A549 (cell line): ENCODE measurements at regions not wholly inside any gene's neighbourhood (a gene's known extent, or its start where the extent isn't known, plus 50 kb on each side); places are given as distances from the start of the nearest gene placed in this dataset.

Experiments used
- ATAC-seq, 2 experiments: fragments of 200-7000 bp in 1 of 2; fragments of >200 bp in 1 of 2; cut with Nextera tagmentation in 1 of 2; cut with Tn5 transposase in 1 of 2; 3 replicates each; pipeline versions ENCODE4 v1.8.0 to v1.9.1; 2018 to 2020; ENCODE audit warnings: mild to moderate bottlenecking in 1 of 2, moderate library complexity in 1 of 2
- CTCF ChIA-PET: fragments of 300-600 bp; sonication (Branson Sonifier 250); formaldehyde crosslinking; extraction: SDS; loops from one replicate; lab custom pipeline; 2021; ENCODE audit warnings: antibody characterized with exemption, inconsistent platforms; lab: Yijun Ruan, JAX
- POLR2A ChIA-PET: fragments of 350-600 bp; formaldehyde crosslinking; extraction: SDS; loops from one replicate; lab custom pipeline; 2021; ENCODE audit warnings: antibody characterized with exemption, inconsistent platforms; lab: Yijun Ruan, JAX
- DNase-seq, 2 experiments: peaks; one replicate each; pipeline versions ENCODE4 v3.0.0 to v3.0.0-alpha.2; 2011 to 2016; ENCODE audit warnings: low read depth in 1 of 2, low spot score in 1 of 2
- FAIRE-seq: peaks from 2 replicates; lab custom pipeline; 2011; peaks lifted over from hg19 to GRCh38; lab: Jason Lieb, UNC
- H3K27ac ChIP-seq, 2 experiments: fragments of >200 bp; sonication (Bioruptor Twin); formaldehyde crosslinking; 3 replicates each; pipeline ENCODE4 v1.5.1; 2016 to 2017
- H3K4me1 ChIP-seq: fragments of >200 bp; sonication (Bioruptor Twin); formaldehyde crosslinking; 3 replicates; pipeline ENCODE4 v1.6.1; 2016
- H3K4me2 ChIP-seq: fragments of >200 bp; sonication (Bioruptor Twin); formaldehyde crosslinking; 3 replicates; pipeline ENCODE4 v1.6.1; 2016
- H3K4me3 ChIP-seq: fragments of >200 bp; sonication (Bioruptor Twin); formaldehyde crosslinking; 3 replicates; pipeline ENCODE4 v1.5.1; 2016
- H3K9me3 ChIP-seq: fragments of >200 bp; sonication (Bioruptor Twin); formaldehyde crosslinking; 3 replicates; pipeline ENCODE4 v1.6.1; 2016
- CBX2 ChIP-seq: fragments of 200-600 bp; sonication (generic); IDR thresholded peaks from 2 replicates; pipeline ENCODE4 v1.6.1; 2016; ENCODE audit warnings: low read depth, mild to moderate bottlenecking, borderline replicate concordance
- CBX8 ChIP-seq: fragments of 200-600 bp; sonication (generic); IDR thresholded peaks from 2 replicates; pipeline ENCODE4 v1.6.1; 2016
- CEBPB ChIP-seq, 2 experiments: fragments of >200 bp in 1 of 2; sonication (Bioruptor Twin) in 1 of 2; formaldehyde crosslinking in 1 of 2; IDR thresholded peaks; 2 replicates each; pipeline ENCODE4 v1.6.1; 2012 to 2016
- CHD2 ChIP-seq: fragments of 150-350 bp; IDR thresholded peaks from 2 replicates; pipeline ENCODE4 v1.6.1; 2014; ENCODE audit warnings: low read length; ENCODE audit not compliant: partially characterized antibody
- CHD4 ChIP-seq: fragments of 200-600 bp; sonication (generic); IDR thresholded peaks from 2 replicates; pipeline ENCODE4 v1.6.1; 2016; ENCODE audit warnings: antibody characterized with exemption, mild to moderate bottlenecking, borderline replicate concordance
- CTCF ChIP-seq: fragments of >200 bp; sonication (Bioruptor Twin); formaldehyde crosslinking; IDR thresholded peaks from 3 replicates; pipeline ENCODE4 v1.5.1; 2016
- EHMT2 ChIP-seq: fragments of 200-600 bp; sonication (generic); IDR thresholded peaks from 2 replicates; pipeline ENCODE4 v1.6.1; 2016; ENCODE audit warnings: antibody characterized with exemption, low read depth, mild to moderate bottlenecking, moderate library complexity
- EP300 ChIP-seq, 2 experiments: fragments of >200 bp; sonication (Bioruptor Twin); formaldehyde crosslinking; IDR thresholded peaks; 2 replicates in 1 of 2; 3 replicates in 1 of 2; pipeline ENCODE4 v1.6.1; 2016 to 2017
- ESRRA ChIP-seq: fragments of 150-350 bp; IDR thresholded peaks from 2 replicates; pipeline ENCODE4 v1.6.1; 2014; ENCODE audit warnings: mild to moderate bottlenecking, low read length, borderline replicate concordance
- FOXS1 ChIP-seq: fragments of 250-450 bp; sonication (Bioruptor Pico); IDR thresholded peaks from 2 replicates; pipeline ENCODE4 v1.5.0; 2020; ENCODE audit warnings: mild to moderate bottlenecking, moderate library complexity
- HOXA7 ChIP-seq: fragments of 250-450 bp; sonication (Bioruptor Pico); IDR thresholded peaks from 2 replicates; pipeline ENCODE4 v1.5.0; 2020; ENCODE audit warnings: mild to moderate bottlenecking, moderate library complexity
- MYC ChIP-seq: IDR thresholded peaks from 2 replicates; pipeline ENCODE4 v1.6.1; 2012; ENCODE audit warnings: mild to moderate bottlenecking, inconsistent platforms, low read length, improper control_type of control experiment, borderline replicate concordance
- NR3C1 ChIP-seq: fragments of >200 bp; sonication (Bioruptor Twin); formaldehyde crosslinking; IDR thresholded peaks from 3 replicates; pipeline ENCODE4 v1.6.1; 2017
- PHF8 ChIP-seq: fragments of 200-600 bp; sonication (generic); IDR thresholded peaks from 2 replicates; pipeline ENCODE4 v1.6.1; 2016; ENCODE audit warnings: low read depth, mild to moderate bottlenecking, antibody characterized with exemption, moderate library complexity, borderline replicate concordance
- POLR2A ChIP-seq: IDR thresholded peaks from 2 replicates; pipeline ENCODE4 v1.6.1; 2012; ENCODE audit warnings: mild to moderate bottlenecking, low read length
- RAD21 ChIP-seq, 2 experiments: fragments of >200 bp in 1 of 2; sonication (Bioruptor Twin) in 1 of 2; formaldehyde crosslinking in 1 of 2; IDR thresholded peaks in 1 of 2; conservative IDR thresholded peaks in 1 of 2; 2 replicates in 1 of 2; 3 replicates in 1 of 2; pipeline ENCODE4 v1.6.1; 2012 to 2018; ENCODE audit warnings: inconsistent platforms in 1 of 2
- RARB ChIP-seq: fragments of 250-450 bp; sonication (Bioruptor Pico); IDR thresholded peaks from 2 replicates; pipeline ENCODE4 v1.8.0; 2021; ENCODE audit warnings: mild to moderate bottlenecking, moderate library complexity
- RCOR1 ChIP-seq: fragments of 150-350 bp; IDR thresholded peaks from 2 replicates; pipeline ENCODE4 v1.6.1; 2014; ENCODE audit warnings: antibody characterized with exemption, low read length, low read depth
- SMC3 ChIP-seq: fragments of >200 bp; sonication (Bioruptor Twin); formaldehyde crosslinking; IDR thresholded peaks from 3 replicates; pipeline ENCODE4 v1.6.1; 2018; ENCODE audit warnings: inconsistent platforms
- SREBF2 ChIP-seq: fragments of 450-650 bp; IDR thresholded peaks from 2 replicates; pipeline ENCODE4 v1.6.1; 2014; ENCODE audit warnings: mild to moderate bottlenecking, moderate library complexity
- TFCP2L1 ChIP-seq: fragments of 250-450 bp; sonication (Bioruptor Pico); IDR thresholded peaks from 2 replicates; pipeline ENCODE4 v1.5.0; 2021; ENCODE audit warnings: mild to moderate bottlenecking
- ZFP36 ChIP-seq: fragments of 450-650 bp; IDR thresholded peaks from 2 replicates; pipeline ENCODE4 v1.6.1; 2014; ENCODE audit warnings: borderline replicate concordance; ENCODE audit not compliant: partially characterized antibody
- WGBS: methylation state at CpG from one replicate; pipeline ENCODE4 v1.1.6; 2017; ENCODE audit errors: missing lambda C conversion rate; 5-methylcytosine and 5-hydroxymethylcytosine counted together
- TF ChIP-seq, protein P1 (sequence below): IDR thresholded peaks from 2 replicates; pipeline ENCODE4 v1.6.1; 2012; ENCODE audit warnings: low read depth, borderline replicate concordance
- TF ChIP-seq, protein P2 (sequence below): fragments of 250-450 bp; sonication (Bioruptor Pico); IDR thresholded peaks from 2 replicates; pipeline ENCODE4 v1.5.0; 2020; ENCODE audit warnings: low read depth, mild to moderate bottlenecking, moderate library complexity

- Histone ChIP-seq H3K27ac (no peak overlapping the region), H3K4me1 (peaks cover 12% of the 10 kb centered on the region; the same call in 2 of the 3 replicates), H3K4me2 (no peak overlapping the region), H3K9me3 (peaks cover 3% of the 10 kb centered on the region; the same call in 1 of the 3 replicates), H3K4me3 (no peak overlapping the region)
- POLR2A ChIA-PET = no interaction called here
- 35% methylated on average over 8 of the region's 8 CpGs for WGBS
- DNase-seq = no peak
- ATAC-seq = no peak
- CTCF ChIA-PET = interaction anchor here (0.6 kb wide), 1 partner anchor 229 kb away, joined by 3 read pairs; the partner anchor contains the start of gene SNX18
- no peak for FAIRE-seq
- no peak for TF ChIP-seq ESRRA
- no peak for TF ChIP-seq CTCF
- no peak for TF ChIP-seq RCOR1
- no peak for TF ChIP-seq CHD4
- no peak for TF ChIP-seq RAD21 (conservative IDR thresholded peaks at IDR 0.05 in 1 of 2, IDR thresholded peaks at IDR 0.05 in 1 of 2)
- no peak for TF ChIP-seq TFCP2L1 (CRISPR knock-in tag)
- no peak for TF ChIP-seq FOXS1 (CRISPR knock-in tag)
- no peak for TF ChIP-seq POLR2A
- TF ChIP-seq CBX8 = no peak
- TF ChIP-seq CHD2 = no peak
- TF ChIP-seq SMC3 = no peak
- no peak for TF ChIP-seq SREBF2
- no peak for TF ChIP-seq MYC
Observed at GRCh38 chr5:54746346-54746745, 228.8 kb downstream of the SNX18 start.

DNA sequence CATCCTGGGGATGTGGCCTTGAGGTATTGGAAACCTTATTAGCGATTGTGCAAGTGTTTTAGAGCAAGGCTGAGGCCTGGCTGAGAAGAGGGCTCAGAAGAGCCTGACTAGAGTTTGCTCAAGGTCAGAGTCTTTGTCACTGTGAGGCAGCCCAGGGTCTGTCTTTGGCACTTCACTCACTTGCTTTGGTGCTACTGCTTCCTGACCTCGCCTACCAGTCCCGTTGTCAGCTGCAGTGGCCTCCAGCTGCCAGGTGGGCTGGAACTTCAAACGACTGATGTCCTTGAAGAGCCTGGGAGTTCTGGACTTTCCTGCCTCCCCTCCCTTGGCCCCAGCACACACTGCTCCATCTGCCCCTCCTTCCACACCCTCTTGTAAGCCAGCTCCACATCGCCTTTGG lies 228.0 kb downstream of the SNX18 start:
- Histone ChIP-seq H3K4me2 (no peak overlapping the region), H3K4me1 (peaks cover 12% of the 10 kb centered on the region; the same call in 2 of the 3 replicates), H3K4me3 (no peak overlapping the region), H3K27ac (no peak overlapping the region), H3K9me3 (no peaks in the 10 kb centered on the region)
- no peak for TF ChIP-seq CEBPB (IDR thresholded peaks at IDR 0.05)
- no peak for TF ChIP-seq CHD4
- TF ChIP-seq, protein P1, sequence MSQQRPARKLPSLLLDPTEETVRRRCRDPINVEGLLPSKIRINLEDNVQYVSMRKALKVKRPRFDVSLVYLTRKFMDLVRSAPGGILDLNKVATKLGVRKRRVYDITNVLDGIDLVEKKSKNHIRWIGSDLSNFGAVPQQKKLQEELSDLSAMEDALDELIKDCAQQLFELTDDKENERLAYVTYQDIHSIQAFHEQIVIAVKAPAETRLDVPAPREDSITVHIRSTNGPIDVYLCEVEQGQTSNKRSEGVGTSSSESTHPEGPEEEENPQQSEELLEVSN = no peak
- TF ChIP-seq FOXS1 (CRISPR knock-in tag) = no peak
- TF ChIP-seq NR3C1 = no peak
- TF ChIP-seq SREBF2 = no peak
- no peak for TF ChIP-seq RARB (CRISPR knock-in tag)
- no peak for TF ChIP-seq PHF8
- no peak for TF ChIP-seq EHMT2
- no peak for TF ChIP-seq EP300 (IDR thresholded peaks at IDR 0.05)
- TF ChIP-seq CBX2 = no peak
- TF ChIP-seq HOXA7 (CRISPR knock-in tag) = no peak
- TF ChIP-seq ZFP36 = no peak
- TF ChIP-seq, protein P2, sequence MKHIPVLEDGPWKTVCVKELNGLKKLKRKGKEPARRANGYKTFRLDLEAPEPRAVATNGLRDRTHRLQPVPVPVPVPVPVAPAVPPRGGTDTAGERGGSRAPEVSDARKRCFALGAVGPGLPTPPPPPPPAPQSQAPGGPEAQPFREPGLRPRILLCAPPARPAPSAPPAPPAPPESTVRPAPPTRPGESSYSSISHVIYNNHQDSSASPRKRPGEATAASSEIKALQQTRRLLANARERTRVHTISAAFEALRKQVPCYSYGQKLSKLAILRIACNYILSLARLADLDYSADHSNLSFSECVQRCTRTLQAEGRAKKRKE (CRISPR knock-in tag) = no peak
- FAIRE-seq (no peak), DNase-seq (no peak), ATAC-seq (no peak)
- POLR2A ChIA-PET = no interaction called here
- CTCF ChIA-PET = interaction anchor here (0.6 kb wide), 1 partner anchor 228 kb away, joined by 3 read pairs; the partner anchor contains the start of gene SNX18
- WGBS = 69% methylated on average over 5 of the region's 5 CpGs
